H9 (cell line): ENCODE measurements at regions not wholly inside any gene's neighbourhood (a gene's known extent, or its start where the extent isn't known, plus 50 kb on each side); places are given as distances from the start of the nearest gene placed in this dataset.

ENCODE experiments used
- DNase-seq: peaks from one replicate; pipeline ENCODE4 v3.0.0-alpha.2; 2017
- H2AFZ ChIP-seq: one replicate; pipeline ENCODE4 v1.6.1; 2013; ENCODE audit warnings: mild to moderate bottlenecking, low read length, control low read depth, moderate library complexity
- H2AK5ac ChIP-seq: 2 replicates; pipeline ENCODE4 v1.6.1; 2013; ENCODE audit warnings: low read length, control low read depth, mixed read lengths; ENCODE audit not compliant: insufficient read length
- H2BK120ac ChIP-seq: one replicate; pipeline ENCODE4 v1.6.1; 2013; ENCODE audit warnings: low read depth, mild to moderate bottlenecking, low read length, control low read depth, inconsistent platforms; ENCODE audit not compliant: poor library complexity, severe bottlenecking
- H2BK12ac ChIP-seq: 2 replicates; pipeline ENCODE4 v1.6.1; 2013; ENCODE audit warnings: low read length, control low read depth, mixed read lengths, low read depth; ENCODE audit not compliant: insufficient read length
- H2BK15ac ChIP-seq: 2 replicates; pipeline ENCODE4 v1.6.1; 2013; ENCODE audit warnings: low read depth, low read length, control low read depth
- H2BK20ac ChIP-seq: one replicate; pipeline ENCODE4 v1.6.1; 2013; ENCODE audit warnings: low read depth, mild to moderate bottlenecking, low read length, control low read depth, inconsistent platforms; ENCODE audit not compliant: poor library complexity, severe bottlenecking
- H2BK5ac ChIP-seq: 2 replicates; pipeline ENCODE4 v1.6.1; 2013; ENCODE audit warnings: low read length, control low read depth, mixed read lengths; ENCODE audit not compliant: insufficient read length
- H3K14ac ChIP-seq: 2 replicates; pipeline ENCODE4 v1.6.1; 2013; ENCODE audit warnings: low read length, control low read depth; ENCODE audit not compliant: insufficient read depth
- H3K18ac ChIP-seq: 2 replicates; pipeline ENCODE4 v1.6.1; 2013; ENCODE audit warnings: low read depth, mild to moderate bottlenecking, mixed read lengths, low read length, control low read depth; ENCODE audit not compliant: insufficient read length
- H3K23ac ChIP-seq: 2 replicates; pipeline ENCODE4 v1.6.1; 2013; ENCODE audit warnings: low read length, control low read depth, mixed read lengths, low read depth; ENCODE audit not compliant: insufficient read length
- H3K23me2 ChIP-seq: 2 replicates; pipeline ENCODE4 v1.6.1; 2013; ENCODE audit warnings: low read depth, mild to moderate bottlenecking, mixed read lengths, low read length, control low read depth; ENCODE audit not compliant: insufficient read length, poor library complexity, severe bottlenecking
- H3K27ac ChIP-seq: 2 replicates; pipeline ENCODE4 v1.5.1; 2013; ENCODE audit warnings: low read length, control low read depth, mixed read lengths, low read depth; ENCODE audit not compliant: insufficient read length
- H3K27me3 ChIP-seq: 2 replicates; pipeline ENCODE4 v1.6.1; 2013; ENCODE audit warnings: low read length, control low read depth, inconsistent platforms; ENCODE audit not compliant: insufficient read depth
- H3K4ac ChIP-seq: 2 replicates; pipeline ENCODE4 v1.6.1; 2013; ENCODE audit warnings: low read depth, mild to moderate bottlenecking, control low read depth, inconsistent platforms, low read length, moderate library complexity
- H3K4me1 ChIP-seq: 2 replicates; pipeline ENCODE4 v1.6.1; 2013; ENCODE audit warnings: low read length, control low read depth, inconsistent platforms; ENCODE audit not compliant: insufficient read depth
- H3K4me2 ChIP-seq: 2 replicates; pipeline ENCODE4 v1.6.1; 2013; ENCODE audit warnings: low read length, control low read depth, mixed read lengths; ENCODE audit not compliant: insufficient read length, insufficient read depth
- H3K56ac ChIP-seq: 2 replicates; pipeline ENCODE4 v1.6.1; 2013; ENCODE audit warnings: low read depth, mild to moderate bottlenecking, mixed read lengths, low read length, control low read depth; ENCODE audit not compliant: insufficient read length
- H3K79me1 ChIP-seq: 2 replicates; pipeline ENCODE4 v1.6.1; 2013; ENCODE audit warnings: low read depth, mild to moderate bottlenecking, moderate library complexity, low read length, control low read depth, inconsistent platforms; ENCODE audit not compliant: insufficient read depth, poor library complexity, severe bottlenecking
- H3K79me2 ChIP-seq: 2 replicates; pipeline ENCODE4 v1.6.1; 2013; ENCODE audit warnings: low read length, control low read depth, inconsistent platforms; ENCODE audit not compliant: insufficient read depth
- H3K9ac ChIP-seq: 2 replicates; pipeline ENCODE4 v1.6.1; 2013; ENCODE audit warnings: low read length, control low read depth, mixed read lengths; ENCODE audit not compliant: insufficient read length; ENCODE audit errors: extremely low read depth
- H3K9me3 ChIP-seq: one replicate; pipeline ENCODE4 v1.6.1; 2013; ENCODE audit warnings: low read depth, low read length, inconsistent platforms; ENCODE audit not compliant: control insufficient read depth
- H3T11ph ChIP-seq: one replicate; pipeline ENCODE4 v1.6.1; 2013; ENCODE audit warnings: mild to moderate bottlenecking, low read length, control low read depth, inconsistent platforms
- H4K20me1 ChIP-seq: one replicate; pipeline ENCODE4 v1.6.1; 2013; ENCODE audit not compliant: control insufficient read depth, insufficient read length, insufficient read depth
- H4K5ac ChIP-seq: 2 replicates; pipeline ENCODE4 v1.6.1; 2013; ENCODE audit warnings: low read depth, mild to moderate bottlenecking, mixed read lengths, low read length, control low read depth; ENCODE audit not compliant: insufficient read length
- H4K8ac ChIP-seq: replicated peaks from 2 replicates; pipeline ENCODE4 v1.6.1; 2013; ENCODE audit warnings: low read length, control low read depth, mixed read lengths, low read depth; ENCODE audit not compliant: insufficient read length
- H4K91ac ChIP-seq: 2 replicates; pipeline ENCODE4 v1.6.1; 2013; ENCODE audit warnings: low read depth, mild to moderate bottlenecking, moderate library complexity, mixed read lengths, low read length, control low read depth; ENCODE audit not compliant: insufficient read length
- H3K27ac Mint-ChIP-seq, 3 experiments: 2 replicates in 2 of 3; 3 replicates in 1 of 3; pipeline ENCODE4 v1.8.0; 2020 to 2021; ENCODE audit warnings: mixed read lengths in 3 of 3, mild to moderate bottlenecking in 1 of 3, moderate library complexity in 1 of 3
- H3K27me3 Mint-ChIP-seq: 2 replicates; pipeline ENCODE4 v1.8.0; 2021; ENCODE audit warnings: low read depth, mild to moderate bottlenecking, moderate library complexity, mixed read lengths
- H3K36me3 Mint-ChIP-seq, 3 experiments: 2 replicates in 2 of 3; 3 replicates in 1 of 3; pipeline ENCODE4 v1.8.0; 2020 to 2021; ENCODE audit warnings: low read depth in 3 of 3, mixed read lengths in 3 of 3; ENCODE audit not compliant: insufficient read depth in 1 of 3
- H3K4me1 Mint-ChIP-seq, 2 experiments: 2 replicates each; pipeline ENCODE4 v1.8.0; 2020; ENCODE audit warnings: mixed read lengths in 2 of 2
- H3K4me3 Mint-ChIP-seq, 2 experiments: 2 replicates in 1 of 2; 3 replicates in 1 of 2; pipeline ENCODE4 v1.8.0; 2020 to 2021; ENCODE audit warnings: mild to moderate bottlenecking in 2 of 2, mixed read lengths in 2 of 2, moderate library complexity in 1 of 2
- H3K9me3 Mint-ChIP-seq, 2 experiments: 2 replicates in 1 of 2; 3 replicates in 1 of 2; pipeline ENCODE4 v1.8.0; 2020; ENCODE audit warnings: mild to moderate bottlenecking in 2 of 2, mixed read lengths in 2 of 2, moderate library complexity in 1 of 2
- TF ChIP-seq, protein P1 (sequence below): fragments of 200-600 bp; sonication (generic); conservative IDR thresholded peaks from 3 replicates; pipeline ENCODE4 v1.8.0; 2021; ENCODE audit warnings: antibody characterized with exemption, mild to moderate bottlenecking

GRCh38 chr3:16675805-16676204, 70.6 kb upstream of the DAZL start:
- no peak overlapping the region for H3K4me2 ChIP-seq
- no peak overlapping the region for H3K27ac Mint-ChIP-seq
- no peaks in the 10 kb centered on the region for H3K23me2 ChIP-seq
- peaks cover 48 to 55% of the 10 kb centered on the region in 2 experiments for H3K9me3 Mint-ChIP-seq
- no peak overlapping the region for H3K56ac ChIP-seq
- no peak overlapping the region for H3K9ac ChIP-seq
- H4K91ac ChIP-seq, result no peak overlapping the region
- TF ChIP-seq, protein P1, sequence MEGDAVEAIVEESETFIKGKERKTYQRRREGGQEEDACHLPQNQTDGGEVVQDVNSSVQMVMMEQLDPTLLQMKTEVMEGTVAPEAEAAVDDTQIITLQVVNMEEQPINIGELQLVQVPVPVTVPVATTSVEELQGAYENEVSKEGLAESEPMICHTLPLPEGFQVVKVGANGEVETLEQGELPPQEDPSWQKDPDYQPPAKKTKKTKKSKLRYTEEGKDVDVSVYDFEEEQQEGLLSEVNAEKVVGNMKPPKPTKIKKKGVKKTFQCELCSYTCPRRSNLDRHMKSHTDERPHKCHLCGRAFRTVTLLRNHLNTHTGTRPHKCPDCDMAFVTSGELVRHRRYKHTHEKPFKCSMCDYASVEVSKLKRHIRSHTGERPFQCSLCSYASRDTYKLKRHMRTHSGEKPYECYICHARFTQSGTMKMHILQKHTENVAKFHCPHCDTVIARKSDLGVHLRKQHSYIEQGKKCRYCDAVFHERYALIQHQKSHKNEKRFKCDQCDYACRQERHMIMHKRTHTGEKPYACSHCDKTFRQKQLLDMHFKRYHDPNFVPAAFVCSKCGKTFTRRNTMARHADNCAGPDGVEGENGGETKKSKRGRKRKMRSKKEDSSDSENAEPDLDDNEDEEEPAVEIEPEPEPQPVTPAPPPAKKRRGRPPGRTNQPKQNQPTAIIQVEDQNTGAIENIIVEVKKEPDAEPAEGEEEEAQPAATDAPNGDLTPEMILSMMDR, result no peak
- H3K4ac ChIP-seq, result no peak overlapping the region
- H3K14ac ChIP-seq, result no peak overlapping the region
- no peak overlapping the region for H2BK15ac ChIP-seq
- no peak for DNase-seq
- no peaks in the 10 kb centered on the region for H3K27me3 ChIP-seq
- peaks cover 18% of the 10 kb centered on the region for H3K9me3 ChIP-seq
- no peaks in the 10 kb centered on the region for H4K20me1 ChIP-seq
- no peak overlapping the region for H3K18ac ChIP-seq
- peaks cover 22 to 25% of the 10 kb centered on the region in 2 experiments for H3K4me1 Mint-ChIP-seq
- no peaks in the 10 kb centered on the region for H3K79me1 ChIP-seq
- no peak overlapping the region for H3K23ac ChIP-seq
- H3T11ph ChIP-seq, result no peak overlapping the region
- H3K36me3 Mint-ChIP-seq, result peaks cover 32 to 63% (median 53%) of the 10 kb centered on the region in 3 experiments
- H2BK5ac ChIP-seq, result no peak overlapping the region
- H3K27me3 Mint-ChIP-seq, result peaks cover 4% of the 10 kb centered on the region
- H2AK5ac ChIP-seq, result no peak overlapping the region
- H2BK20ac ChIP-seq, result no peak overlapping the region
- H2BK12ac ChIP-seq, result no peak overlapping the region
- no peak overlapping the region for H4K8ac ChIP-seq
- H3K79me2 ChIP-seq, result no peaks in the 10 kb centered on the region
- no peak overlapping the region for H2AFZ ChIP-seq
- H2BK120ac ChIP-seq, result no peak overlapping the region
- H4K5ac ChIP-seq, result no peak overlapping the region
- H3K4me3 Mint-ChIP-seq, result no peak overlapping the region
- H3K4me1 ChIP-seq, result peaks cover 4% of the 10 kb centered on the region
- H3K27ac ChIP-seq, result no peak overlapping the region
